ENCODE measurements at regions not wholly inside any gene's neighbourhood (a gene's known extent, or its start where the extent isn't known, plus 50 kb on each side); places are given as distances from the start of the nearest gene placed in this dataset.

DNA sequence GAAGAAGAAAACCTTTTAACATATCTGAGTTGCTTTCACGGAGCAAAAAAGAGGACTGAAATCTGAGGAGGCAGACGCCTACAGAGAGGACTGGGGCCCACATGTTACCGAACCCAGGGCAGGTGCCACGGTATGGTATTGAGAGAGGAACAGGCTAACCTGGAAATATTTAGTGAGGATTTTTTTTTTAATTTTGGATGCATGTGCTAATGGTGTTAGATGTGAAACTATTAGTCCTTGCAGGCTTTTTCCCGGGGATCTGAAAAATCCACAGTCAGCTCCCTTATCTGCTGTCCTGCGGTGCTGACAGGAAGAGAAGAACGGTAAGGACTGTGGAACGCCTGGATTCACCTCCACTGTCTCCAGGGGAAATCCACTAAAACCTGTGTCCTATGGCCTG lies 819.7 kb downstream of the TMEM121 start (continued):
- TF ChIP-seq, protein P1, sequence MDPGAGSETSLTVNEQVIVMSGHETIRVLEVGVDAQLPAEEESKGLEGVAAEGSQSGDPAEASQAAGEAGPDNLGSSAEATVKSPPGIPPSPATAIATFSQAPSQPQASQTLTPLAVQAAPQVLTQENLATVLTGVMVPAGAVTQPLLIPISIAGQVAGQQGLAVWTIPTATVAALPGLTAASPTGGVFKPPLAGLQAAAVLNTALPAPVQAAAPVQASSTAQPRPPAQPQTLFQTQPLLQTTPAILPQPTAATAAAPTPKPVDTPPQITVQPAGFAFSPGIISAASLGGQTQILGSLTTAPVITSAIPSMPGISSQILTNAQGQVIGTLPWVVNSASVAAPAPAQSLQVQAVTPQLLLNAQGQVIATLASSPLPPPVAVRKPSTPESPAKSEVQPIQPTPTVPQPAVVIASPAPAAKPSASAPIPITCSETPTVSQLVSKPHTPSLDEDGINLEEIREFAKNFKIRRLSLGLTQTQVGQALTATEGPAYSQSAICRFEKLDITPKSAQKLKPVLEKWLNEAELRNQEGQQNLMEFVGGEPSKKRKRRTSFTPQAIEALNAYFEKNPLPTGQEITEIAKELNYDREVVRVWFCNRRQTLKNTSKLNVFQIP (CRISPR knock-in tag; IDR thresholded peaks at IDR 0.05; ENCODE audit: borderline replicate concordance, low read depth), result no peak
- TF ChIP-seq ZNF70 (CRISPR knock-in tag; IDR thresholded peaks at IDR 0.05) (no peak), ZNF565 (CRISPR knock-in tag; conservative IDR thresholded peaks at IDR 0.05; ENCODE audit: low read depth) (no peak), SNAI2 (CRISPR knock-in tag; IDR thresholded peaks at IDR 0.05) (no peak)

DNA sequence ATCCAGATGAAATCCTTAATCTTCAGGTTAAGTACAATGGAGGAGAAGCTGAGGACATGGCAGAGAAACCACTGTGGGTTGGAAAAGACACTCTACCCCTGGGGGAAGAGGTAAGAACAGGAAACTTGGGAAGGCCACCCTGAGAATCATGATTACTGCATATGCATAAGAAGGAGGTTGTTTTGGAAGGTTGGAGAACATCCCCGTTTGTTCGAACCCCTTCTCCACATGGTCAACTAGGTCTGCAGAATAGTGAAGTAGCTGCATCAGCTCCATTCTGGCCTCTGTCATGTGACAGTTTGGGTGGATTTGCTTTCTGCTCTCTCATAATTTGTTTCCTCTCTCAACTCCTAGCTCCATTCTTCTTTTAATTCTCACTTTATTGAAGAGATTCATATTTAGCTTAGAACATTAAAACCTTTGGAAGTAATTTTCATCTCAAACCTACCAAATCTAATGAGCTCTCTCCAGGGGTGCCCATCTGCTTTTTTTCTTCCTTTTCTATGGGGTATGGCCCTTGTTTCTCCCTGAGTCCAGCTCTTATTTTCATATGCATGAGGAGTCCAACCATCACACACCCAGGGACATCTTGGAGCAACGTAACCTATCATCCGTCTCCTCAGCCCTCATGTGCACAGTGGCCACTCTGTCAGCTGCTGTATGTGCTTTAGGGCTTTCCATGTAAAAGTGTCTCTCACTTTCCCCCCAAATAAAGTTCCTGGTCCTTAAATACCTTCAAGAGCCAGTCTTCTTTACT lies 820.3 kb downstream of the TMEM121 start:
- ATAC-seq, result no peak
- TF ChIP-seq ZNF70 (CRISPR knock-in tag; IDR thresholded peaks at IDR 0.05) (no peak), TOX (CRISPR knock-in tag; IDR thresholded peaks at IDR 0.05; ENCODE audit: borderline replicate concordance) (no peak), TCF4 (CRISPR knock-in tag; IDR thresholded peaks at IDR 0.05; ENCODE audit: borderline replicate concordance) (no peak), ISL1 (CRISPR knock-in tag; IDR thresholded peaks at IDR 0.05) (no peak), ARNTL (CRISPR knock-in tag; IDR thresholded peaks at IDR 0.05; ENCODE audit: borderline replicate concordance, low read depth) (no peak), OSR1 (CRISPR knock-in tag; IDR thresholded peaks at IDR 0.05) (no peak), CSDC2 (CRISPR knock-in tag; IDR thresholded peaks at IDR 0.05) (no peak), ZNF565 (CRISPR knock-in tag; conservative IDR thresholded peaks at IDR 0.05; ENCODE audit: low read depth) (no peak), ZC3H10 (CRISPR knock-in tag; IDR thresholded peaks at IDR 0.05) (no peak)
- TF ChIP-seq, protein P2, sequence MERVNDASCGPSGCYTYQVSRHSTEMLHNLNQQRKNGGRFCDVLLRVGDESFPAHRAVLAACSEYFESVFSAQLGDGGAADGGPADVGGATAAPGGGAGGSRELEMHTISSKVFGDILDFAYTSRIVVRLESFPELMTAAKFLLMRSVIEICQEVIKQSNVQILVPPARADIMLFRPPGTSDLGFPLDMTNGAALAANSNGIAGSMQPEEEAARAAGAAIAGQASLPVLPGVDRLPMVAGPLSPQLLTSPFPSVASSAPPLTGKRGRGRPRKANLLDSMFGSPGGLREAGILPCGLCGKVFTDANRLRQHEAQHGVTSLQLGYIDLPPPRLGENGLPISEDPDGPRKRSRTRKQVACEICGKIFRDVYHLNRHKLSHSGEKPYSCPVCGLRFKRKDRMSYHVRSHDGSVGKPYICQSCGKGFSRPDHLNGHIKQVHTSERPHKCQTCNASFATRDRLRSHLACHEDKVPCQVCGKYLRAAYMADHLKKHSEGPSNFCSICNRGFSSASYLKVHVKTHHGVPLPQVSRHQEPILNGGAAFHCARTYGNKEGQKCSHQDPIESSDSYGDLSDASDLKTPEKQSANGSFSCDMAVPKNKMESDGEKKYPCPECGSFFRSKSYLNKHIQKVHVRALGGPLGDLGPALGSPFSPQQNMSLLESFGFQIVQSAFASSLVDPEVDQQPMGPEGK (CRISPR knock-in tag; IDR thresholded peaks at IDR 0.05; ENCODE audit: borderline replicate concordance), result no peak
- TF ChIP-seq, protein P3, sequence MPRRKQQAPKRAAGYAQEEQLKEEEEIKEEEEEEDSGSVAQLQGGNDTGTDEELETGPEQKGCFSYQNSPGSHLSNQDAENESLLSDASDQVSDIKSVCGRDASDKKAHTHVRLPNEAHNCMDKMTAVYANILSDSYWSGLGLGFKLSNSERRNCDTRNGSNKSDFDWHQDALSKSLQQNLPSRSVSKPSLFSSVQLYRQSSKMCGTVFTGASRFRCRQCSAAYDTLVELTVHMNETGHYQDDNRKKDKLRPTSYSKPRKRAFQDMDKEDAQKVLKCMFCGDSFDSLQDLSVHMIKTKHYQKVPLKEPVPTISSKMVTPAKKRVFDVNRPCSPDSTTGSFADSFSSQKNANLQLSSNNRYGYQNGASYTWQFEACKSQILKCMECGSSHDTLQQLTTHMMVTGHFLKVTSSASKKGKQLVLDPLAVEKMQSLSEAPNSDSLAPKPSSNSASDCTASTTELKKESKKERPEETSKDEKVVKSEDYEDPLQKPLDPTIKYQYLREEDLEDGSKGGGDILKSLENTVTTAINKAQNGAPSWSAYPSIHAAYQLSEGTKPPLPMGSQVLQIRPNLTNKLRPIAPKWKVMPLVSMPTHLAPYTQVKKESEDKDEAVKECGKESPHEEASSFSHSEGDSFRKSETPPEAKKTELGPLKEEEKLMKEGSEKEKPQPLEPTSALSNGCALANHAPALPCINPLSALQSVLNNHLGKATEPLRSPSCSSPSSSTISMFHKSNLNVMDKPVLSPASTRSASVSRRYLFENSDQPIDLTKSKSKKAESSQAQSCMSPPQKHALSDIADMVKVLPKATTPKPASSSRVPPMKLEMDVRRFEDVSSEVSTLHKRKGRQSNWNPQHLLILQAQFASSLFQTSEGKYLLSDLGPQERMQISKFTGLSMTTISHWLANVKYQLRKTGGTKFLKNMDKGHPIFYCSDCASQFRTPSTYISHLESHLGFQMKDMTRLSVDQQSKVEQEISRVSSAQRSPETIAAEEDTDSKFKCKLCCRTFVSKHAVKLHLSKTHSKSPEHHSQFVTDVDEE (CRISPR knock-in tag; IDR thresholded peaks at IDR 0.05), result no peak

DNA sequence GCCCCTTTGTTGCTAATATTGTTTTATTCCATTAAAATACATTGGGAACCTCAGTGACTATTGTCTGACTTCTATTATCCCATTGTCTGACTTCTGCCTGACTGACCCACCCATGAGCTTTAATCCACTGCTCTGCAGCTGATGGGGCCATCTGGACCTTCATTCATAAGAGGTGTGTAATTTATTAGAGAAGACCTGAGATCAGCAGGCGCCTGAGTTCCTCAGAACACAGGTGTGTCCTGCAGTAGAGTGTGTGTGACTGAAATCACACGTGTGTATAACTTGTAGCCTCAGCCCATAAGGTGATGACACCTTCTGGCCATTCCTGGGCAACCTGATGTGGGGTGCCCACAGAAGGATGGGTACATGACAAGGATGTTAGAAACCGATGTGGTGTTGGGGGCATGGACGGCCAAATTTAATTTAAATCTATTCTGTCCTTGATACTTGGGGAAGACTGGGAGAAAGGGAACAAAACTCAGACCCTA lies 821.0 kb downstream of the TMEM121 start:
- TF ChIP-seq OSR1 (CRISPR knock-in tag; IDR thresholded peaks at IDR 0.05), result no peak
- no peak for TF ChIP-seq SNAI2 (CRISPR knock-in tag; IDR thresholded peaks at IDR 0.05)
- no peak for TF ChIP-seq ZFP3 (CRISPR knock-in tag; IDR thresholded peaks at IDR 0.05)
- TF ChIP-seq BACH2 (CRISPR knock-in tag; IDR thresholded peaks at IDR 0.05; ENCODE audit: borderline replicate concordance), result no peak
- TF ChIP-seq ISL1 (CRISPR knock-in tag; IDR thresholded peaks at IDR 0.05), result no peak
- no peak for TF ChIP-seq ZNF70 (CRISPR knock-in tag; IDR thresholded peaks at IDR 0.05)
- TF ChIP-seq CSDC2 (CRISPR knock-in tag; IDR thresholded peaks at IDR 0.05), result no peak
- TF ChIP-seq, protein P4, sequence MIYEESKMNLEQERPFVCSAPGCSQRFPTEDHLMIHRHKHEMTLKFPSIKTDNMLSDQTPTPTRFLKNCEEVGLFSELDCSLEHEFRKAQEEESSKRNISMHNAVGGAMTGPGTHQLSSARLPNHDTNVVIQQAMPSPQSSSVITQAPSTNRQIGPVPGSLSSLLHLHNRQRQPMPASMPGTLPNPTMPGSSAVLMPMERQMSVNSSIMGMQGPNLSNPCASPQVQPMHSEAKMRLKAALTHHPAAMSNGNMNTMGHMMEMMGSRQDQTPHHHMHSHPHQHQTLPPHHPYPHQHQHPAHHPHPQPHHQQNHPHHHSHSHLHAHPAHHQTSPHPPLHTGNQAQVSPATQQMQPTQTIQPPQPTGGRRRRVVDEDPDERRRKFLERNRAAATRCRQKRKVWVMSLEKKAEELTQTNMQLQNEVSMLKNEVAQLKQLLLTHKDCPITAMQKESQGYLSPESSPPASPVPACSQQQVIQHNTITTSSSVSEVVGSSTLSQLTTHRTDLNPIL (CRISPR knock-in tag; IDR thresholded peaks at IDR 0.05; ENCODE audit: low read depth), result no peak
- TF ChIP-seq, protein P1 (CRISPR knock-in tag; IDR thresholded peaks at IDR 0.05; ENCODE audit: borderline replicate concordance, low read depth), result no peak
- no peak for TF ChIP-seq ZFP30 (CRISPR knock-in tag; IDR thresholded peaks at IDR 0.05)
- ATAC-seq, result no peak
